ENCODE measurements at regions not wholly inside any gene's neighbourhood (a gene's known extent, or its start where the extent isn't known, plus 50 kb on each side); places are given as distances from the start of the nearest gene placed in this dataset.

- intact Hi-C loops (cut with DNase I): no loop called here
- H3K4me3 ChIP-seq: no peak overlapping the region
Measured at GRCh38 chr15:69849232-69849610, 248.5 kb downstream of the TLE3 start.

GRCh38 chr15:69852482-69852881, 245.2 kb downstream of the TLE3 start:
- H3K4me3 ChIP-seq: no peak overlapping the region
- H3K4me1 ChIP-seq: no peaks in the 10 kb centered on the region
- no peak for DNase-seq (ENCODE audit: extremely low spot score in 2 of 2)
- intact Hi-C loops (cut with DNase I): no loop called here
- TF ChIP-seq, protein P1, sequence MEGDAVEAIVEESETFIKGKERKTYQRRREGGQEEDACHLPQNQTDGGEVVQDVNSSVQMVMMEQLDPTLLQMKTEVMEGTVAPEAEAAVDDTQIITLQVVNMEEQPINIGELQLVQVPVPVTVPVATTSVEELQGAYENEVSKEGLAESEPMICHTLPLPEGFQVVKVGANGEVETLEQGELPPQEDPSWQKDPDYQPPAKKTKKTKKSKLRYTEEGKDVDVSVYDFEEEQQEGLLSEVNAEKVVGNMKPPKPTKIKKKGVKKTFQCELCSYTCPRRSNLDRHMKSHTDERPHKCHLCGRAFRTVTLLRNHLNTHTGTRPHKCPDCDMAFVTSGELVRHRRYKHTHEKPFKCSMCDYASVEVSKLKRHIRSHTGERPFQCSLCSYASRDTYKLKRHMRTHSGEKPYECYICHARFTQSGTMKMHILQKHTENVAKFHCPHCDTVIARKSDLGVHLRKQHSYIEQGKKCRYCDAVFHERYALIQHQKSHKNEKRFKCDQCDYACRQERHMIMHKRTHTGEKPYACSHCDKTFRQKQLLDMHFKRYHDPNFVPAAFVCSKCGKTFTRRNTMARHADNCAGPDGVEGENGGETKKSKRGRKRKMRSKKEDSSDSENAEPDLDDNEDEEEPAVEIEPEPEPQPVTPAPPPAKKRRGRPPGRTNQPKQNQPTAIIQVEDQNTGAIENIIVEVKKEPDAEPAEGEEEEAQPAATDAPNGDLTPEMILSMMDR (IDR thresholded peaks at IDR 0.05): no peak
- TF ChIP-seq POLR2AphosphoS5 (IDR thresholded peaks at IDR 0.05; ENCODE audit: insufficient read depth in 1 of 2, low read depth in 1 of 2) (no peak), POLR2A (IDR thresholded peaks at IDR 0.05) (no peak)
- H3K27me3 ChIP-seq: no peaks in the 10 kb centered on the region
- no peak overlapping the region for H3K27ac ChIP-seq
- no peaks in the 10 kb centered on the region for H3K9me3 ChIP-seq
- H3K36me3 ChIP-seq: no peaks in the 10 kb centered on the region

More at GRCh38 chr15:69849232-69849610, 248.5 kb downstream of the TLE3 start:
- no peak overlapping the region for H3K27ac ChIP-seq
- no peak for DNase-seq (ENCODE audit: extremely low spot score in 2 of 2)
- no peaks in the 10 kb centered on the region for H3K4me1 ChIP-seq
- TF ChIP-seq POLR2A (IDR thresholded peaks at IDR 0.05) (no peak), POLR2AphosphoS5 (IDR thresholded peaks at IDR 0.05; ENCODE audit: insufficient read depth in 1 of 2, low read depth in 1 of 2) (no peak)
- TF ChIP-seq, protein P1 (IDR thresholded peaks at IDR 0.05): no peak
- H3K27me3 ChIP-seq: no peaks in the 10 kb centered on the region
- H3K9me3 ChIP-seq: no peaks in the 10 kb centered on the region
- no peaks in the 10 kb centered on the region for H3K36me3 ChIP-seq

DNA sequence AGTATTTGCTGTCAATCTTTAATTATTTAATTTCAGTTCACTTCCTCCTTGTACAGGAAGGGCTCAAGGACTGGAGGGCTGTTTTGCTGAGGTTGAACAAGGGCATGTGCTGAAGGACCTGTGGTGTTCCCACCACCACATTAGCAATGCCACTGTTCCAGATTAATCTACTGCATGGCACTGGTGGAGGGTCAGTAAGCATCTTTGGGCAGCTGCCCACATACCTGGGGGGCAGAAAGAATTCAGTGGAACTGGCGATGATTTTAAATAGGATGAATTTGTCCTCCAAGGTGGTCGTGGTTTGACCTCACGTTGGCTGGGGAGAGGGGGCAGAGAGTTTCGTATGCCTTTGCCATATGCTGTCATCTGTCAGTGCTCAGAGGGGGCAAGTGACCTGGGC, 244.8 kb downstream of the TLE3 start:
- no peak for DNase-seq (ENCODE audit: extremely low spot score in 2 of 2)
- Histone ChIP-seq H3K9me3 (no peaks in the 10 kb centered on the region), H3K27me3 (no peaks in the 10 kb centered on the region), H3K27ac (no peak overlapping the region), H3K36me3 (no peaks in the 10 kb centered on the region), H3K4me1 (no peaks in the 10 kb centered on the region), H3K4me3 (no peak overlapping the region)
- TF ChIP-seq POLR2AphosphoS5 (IDR thresholded peaks at IDR 0.05; ENCODE audit: insufficient read depth in 1 of 2, low read depth in 1 of 2) (no peak), POLR2A (IDR thresholded peaks at IDR 0.05) (no peak)
- TF ChIP-seq, protein P1 (IDR thresholded peaks at IDR 0.05): no peak
- intact Hi-C loops (cut with DNase I): no loop called here

DNA sequence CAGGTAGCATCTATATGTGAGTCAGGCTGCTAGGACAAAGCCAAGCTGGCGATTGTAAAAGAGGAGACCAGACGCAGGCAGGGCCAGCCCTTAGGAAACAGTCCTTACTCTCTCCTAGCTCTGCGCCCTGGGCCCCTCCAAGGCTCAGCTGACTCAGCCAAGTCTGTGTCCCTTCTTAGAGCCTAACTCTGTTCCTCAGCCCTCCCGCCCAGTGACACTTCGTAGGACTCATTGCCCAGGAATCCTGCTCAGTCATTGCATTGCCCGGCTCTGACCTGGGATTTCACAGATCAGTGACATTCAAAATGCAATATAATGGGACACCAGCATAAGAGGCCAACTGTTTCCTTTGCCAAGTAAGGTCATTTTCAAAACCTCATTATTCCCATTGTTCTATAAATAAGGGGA, 244.2 kb downstream of the TLE3 start:
- TF ChIP-seq POLR2AphosphoS5 (IDR thresholded peaks at IDR 0.05; ENCODE audit: insufficient read depth in 1 of 2, low read depth in 1 of 2) (no peak), POLR2A (IDR thresholded peaks at IDR 0.05) (no peak)
- TF ChIP-seq, protein P1 (IDR thresholded peaks at IDR 0.05): no peak
- no peaks in the 10 kb centered on the region for H3K9me3 ChIP-seq
- no peak overlapping the region for H3K27ac ChIP-seq
- H3K4me1 ChIP-seq: no peaks in the 10 kb centered on the region
- H3K27me3 ChIP-seq: no peaks in the 10 kb centered on the region
- intact Hi-C loops (cut with DNase I): no loop called here
- no peak for DNase-seq (ENCODE audit: extremely low spot score in 2 of 2)
- no peaks in the 10 kb centered on the region for H3K36me3 ChIP-seq
- no peak overlapping the region for H3K4me3 ChIP-seq

DNA sequence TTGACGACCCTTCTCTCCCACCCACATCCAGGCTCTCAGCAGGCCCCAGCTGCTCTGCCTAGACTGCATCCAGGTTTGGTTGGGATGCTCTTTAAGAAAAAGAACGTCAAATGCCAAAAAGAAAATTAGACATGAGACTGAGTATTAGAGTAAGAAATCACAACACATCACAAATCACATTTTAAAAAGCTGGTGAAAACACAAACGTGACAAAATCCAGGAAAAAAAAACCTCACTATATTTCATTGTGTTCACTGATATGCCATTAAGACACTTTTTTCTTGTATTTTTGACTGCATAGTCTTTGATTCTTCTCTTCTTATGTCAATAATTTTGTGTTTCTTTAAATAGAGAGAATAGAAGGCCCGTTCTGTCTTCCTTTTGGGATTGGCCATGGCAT, 243.7 kb downstream of the TLE3 start:
- DNase-seq (ENCODE audit: extremely low spot score in 2 of 2): no peak
- no peaks in the 10 kb centered on the region for H3K27me3 ChIP-seq
- intact Hi-C loops (cut with DNase I): no loop called here
- no peak for TF ChIP-seq POLR2AphosphoS5 (IDR thresholded peaks at IDR 0.05; ENCODE audit: insufficient read depth in 1 of 2, low read depth in 1 of 2)
- TF ChIP-seq POLR2A (IDR thresholded peaks at IDR 0.05): no peak
- TF ChIP-seq, protein P1 (IDR thresholded peaks at IDR 0.05): no peak
- no peak overlapping the region for H3K4me3 ChIP-seq
- H3K9me3 ChIP-seq: no peaks in the 10 kb centered on the region
- H3K4me1 ChIP-seq: no peaks in the 10 kb centered on the region
- H3K36me3 ChIP-seq: no peaks in the 10 kb centered on the region
- no peak overlapping the region for H3K27ac ChIP-seq

Measured in vagina (tissue), 2 donors.